ENCODE measurements at regions not wholly inside any gene's neighbourhood (a gene's known extent, or its start where the extent isn't known, plus 50 kb on each side); places are given as distances from the start of the nearest gene placed in this dataset.
"Not testable (repeated sequence)": the region's sequence is repeated elsewhere in the genome, so short reads cannot be mapped to it uniquely, and the experiment has no call there.

DNA sequence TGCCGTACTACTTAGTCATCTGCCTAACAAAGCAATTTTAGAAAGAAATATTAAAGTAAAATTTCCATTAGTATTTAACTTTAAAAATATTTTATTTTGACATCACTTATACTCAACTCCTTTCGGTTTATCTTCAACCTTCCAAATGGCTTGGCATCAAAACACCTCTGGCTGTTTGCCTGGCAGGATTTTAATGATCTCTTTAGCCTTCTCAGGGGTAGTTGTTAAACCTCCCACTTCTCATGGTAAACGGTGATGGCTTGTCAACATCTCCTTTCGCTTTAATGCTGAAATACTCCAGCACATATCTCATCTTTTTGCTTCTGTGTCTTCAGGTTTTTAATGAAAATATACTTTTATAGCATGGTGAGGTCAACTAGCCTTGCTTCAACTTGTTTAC is 747.1 kb downstream of the CETN3 start:
- no peak for DNase-seq

DNA sequence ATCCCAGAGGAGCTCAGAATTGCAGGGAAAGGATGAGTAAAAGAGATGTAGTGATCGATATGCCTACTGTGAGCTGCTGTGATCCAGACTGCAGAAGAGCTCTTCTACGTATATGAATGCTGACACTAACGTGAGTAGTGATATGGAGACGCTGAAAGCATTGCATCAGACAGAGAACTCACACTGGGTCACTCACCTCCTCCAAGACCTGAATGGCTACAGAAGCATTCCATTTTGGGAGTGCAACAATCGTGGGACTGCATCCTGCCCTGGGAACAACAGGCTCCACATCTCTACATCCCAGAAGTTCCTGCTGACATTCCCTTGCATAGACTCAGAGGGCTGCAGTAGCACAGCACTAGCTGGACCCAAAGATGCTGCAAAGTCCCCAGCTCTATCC is 755.9 kb upstream of the MEF2C start:
- DNase-seq = no peak

DNA sequence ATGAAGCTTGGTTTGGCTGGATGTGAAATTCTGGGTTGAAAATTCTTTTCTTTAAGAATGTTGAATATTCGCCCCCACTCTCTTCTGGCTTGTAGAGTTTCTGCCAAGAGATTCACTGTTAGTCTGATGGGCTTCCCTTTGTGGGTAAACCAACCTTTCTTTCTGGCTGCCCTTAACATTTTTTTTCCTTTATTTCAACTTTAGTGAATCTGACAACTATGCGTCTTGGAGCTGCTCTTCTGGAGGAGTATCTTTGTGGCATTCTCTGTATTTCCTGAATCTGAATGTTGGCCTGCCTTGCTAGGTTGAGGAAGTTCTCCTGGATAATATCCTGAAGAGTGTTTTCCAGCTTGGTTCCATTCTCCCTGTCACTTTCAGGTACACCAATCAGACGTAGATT is 751.2 kb upstream of the MEF2C start:
- not testable (repeated sequence) for DNase-seq

DNA sequence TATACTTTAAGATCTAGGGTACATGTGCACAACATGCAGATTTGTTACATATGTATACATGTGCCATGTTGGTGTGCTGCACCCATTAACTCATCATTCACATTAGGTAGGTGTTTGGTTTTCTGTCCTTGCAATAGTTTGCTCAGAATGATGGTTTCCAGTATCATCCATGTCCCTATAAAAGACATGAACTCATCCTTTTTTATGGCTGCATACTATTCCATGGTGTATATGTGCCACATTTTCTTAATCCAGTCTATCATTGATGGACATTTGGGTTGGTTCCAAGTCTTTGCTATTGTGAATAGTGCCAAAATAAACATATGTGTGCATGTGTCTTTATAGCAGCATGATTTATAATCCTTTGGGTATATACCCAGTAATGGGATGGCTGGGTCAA is 747.1 kb upstream of the MEF2C start:
- DNase-seq = not testable (repeated sequence)

DNA sequence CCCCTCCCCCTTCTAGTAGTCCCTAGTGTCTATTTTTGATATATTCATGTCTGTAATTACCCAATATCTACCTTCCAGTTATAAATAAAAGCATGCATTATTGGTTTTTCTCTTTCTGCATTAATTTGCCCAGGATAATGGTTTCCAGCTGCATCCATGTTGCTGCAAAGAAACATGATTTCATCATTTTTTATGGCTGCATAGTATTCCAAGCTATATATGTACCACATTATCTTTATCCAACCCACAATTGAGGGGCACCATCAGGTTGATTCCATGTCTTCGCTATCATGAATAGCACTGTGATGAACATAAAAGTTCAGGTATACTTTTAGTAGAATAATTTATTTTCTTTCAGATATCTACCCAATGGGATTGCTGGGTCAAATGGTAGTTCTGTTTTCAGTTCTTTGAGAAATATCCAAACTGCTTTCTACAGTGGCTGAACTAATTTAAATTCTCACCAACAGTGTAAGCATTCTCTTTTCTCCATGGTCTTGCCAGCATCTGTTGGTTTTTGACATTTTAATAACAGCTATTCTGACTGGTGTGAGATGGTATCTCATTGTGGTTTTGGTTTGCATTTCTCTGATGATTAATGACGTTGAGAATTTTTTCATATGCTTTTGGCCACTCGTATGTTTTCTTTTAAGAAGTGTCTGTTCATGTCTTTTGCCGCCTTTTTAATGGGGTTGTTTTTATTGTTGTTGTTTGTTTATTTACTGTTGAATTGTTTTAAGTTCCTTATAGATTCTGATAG is 746.1 kb upstream of the MEF2C start:
- DNase-seq = no peak

DNA sequence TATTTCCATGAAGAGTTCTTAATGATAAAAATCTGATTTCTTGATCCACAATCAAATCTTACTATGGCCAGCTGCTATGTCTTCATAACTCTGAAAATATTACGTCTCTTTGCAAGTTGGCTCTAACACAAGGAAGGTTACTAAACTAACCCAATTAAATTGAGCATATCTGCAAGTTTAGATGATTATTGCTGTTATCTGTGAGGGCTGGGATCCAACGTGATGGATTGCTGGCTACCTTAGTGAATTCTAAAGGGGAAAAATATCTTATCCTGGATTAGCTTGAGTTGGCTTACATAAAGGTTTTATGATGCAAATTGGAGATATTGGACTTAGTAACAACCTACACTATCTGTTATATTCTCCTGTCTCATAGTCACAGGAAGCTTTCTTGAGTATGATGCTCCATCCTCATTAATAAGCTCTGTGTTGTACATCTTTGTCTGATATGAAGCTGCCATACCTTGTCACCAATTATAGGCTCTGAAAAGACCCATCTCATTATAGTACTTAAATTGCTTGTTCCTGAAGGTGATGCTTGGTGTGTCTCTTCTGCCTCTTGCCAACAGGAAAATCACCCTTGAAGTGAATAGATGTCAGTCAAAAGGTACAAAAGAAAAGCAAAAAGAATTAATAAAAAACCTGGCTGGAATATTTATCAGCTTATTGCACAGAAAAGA is 733.0 kb upstream of the MEF2C start:
- no peak for DNase-seq

DNA sequence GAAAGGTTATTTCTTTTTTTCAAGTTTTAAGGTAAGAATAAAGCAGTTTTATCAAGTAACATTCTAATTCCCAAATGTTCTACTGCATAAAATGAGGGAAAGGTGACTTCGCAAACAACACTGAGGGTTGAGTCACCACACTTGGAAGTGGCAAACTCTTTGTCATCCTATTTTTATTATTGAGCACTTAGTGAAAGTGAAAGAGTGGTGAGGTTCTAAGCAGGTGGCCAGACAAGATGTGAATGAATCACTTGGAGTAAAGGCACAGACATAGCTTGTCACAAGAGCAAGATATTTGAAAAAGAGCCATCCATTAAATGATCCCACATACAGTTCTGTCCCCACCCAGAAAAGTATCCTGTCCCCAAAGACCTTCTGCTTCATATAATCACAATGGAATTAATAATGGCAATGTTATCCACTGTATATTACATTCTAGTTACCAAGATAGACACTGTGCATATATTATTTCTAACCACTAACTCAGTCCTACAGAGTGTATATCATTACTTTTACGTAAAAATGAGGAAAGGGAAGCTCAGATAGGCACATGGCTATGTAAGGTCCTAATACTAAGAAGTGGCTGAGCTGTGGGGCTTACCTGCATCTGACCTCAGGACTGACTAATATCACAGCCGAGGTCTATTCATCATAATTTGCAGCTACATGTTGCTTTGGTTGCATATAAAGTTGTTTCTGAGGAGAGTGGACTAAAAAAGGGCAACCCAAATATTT is 730.4 kb upstream of the MEF2C start:
- no peak for DNase-seq

DNA sequence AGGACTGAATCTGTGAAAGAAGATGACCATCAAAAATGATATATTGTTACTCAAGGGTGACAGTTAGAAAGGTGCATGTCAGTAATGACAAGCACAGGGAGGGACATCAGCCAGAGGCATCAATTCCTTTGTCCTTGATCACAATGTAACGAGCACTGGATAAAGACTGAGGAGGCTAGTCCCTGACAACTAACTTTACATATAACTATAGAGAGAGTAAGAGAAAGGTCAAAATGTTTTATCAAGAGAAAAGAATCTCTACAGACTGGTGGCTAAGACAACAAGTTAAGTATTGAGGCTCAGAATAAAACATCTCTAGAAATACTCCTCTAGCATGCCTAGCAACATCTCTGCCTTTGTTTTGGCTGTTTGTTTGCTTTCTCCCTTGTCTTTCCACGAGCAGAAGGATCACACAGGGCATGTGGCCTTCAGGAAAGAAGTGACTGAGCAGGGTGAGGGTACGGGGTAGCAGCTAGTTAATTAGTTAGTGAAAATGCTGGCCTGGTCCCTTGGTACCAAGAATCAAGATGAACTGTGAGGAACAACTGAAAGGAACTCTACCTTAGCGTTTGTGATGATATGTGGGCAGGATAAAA is 724.1 kb upstream of the MEF2C start:
- DNase-seq = no peak

DNA sequence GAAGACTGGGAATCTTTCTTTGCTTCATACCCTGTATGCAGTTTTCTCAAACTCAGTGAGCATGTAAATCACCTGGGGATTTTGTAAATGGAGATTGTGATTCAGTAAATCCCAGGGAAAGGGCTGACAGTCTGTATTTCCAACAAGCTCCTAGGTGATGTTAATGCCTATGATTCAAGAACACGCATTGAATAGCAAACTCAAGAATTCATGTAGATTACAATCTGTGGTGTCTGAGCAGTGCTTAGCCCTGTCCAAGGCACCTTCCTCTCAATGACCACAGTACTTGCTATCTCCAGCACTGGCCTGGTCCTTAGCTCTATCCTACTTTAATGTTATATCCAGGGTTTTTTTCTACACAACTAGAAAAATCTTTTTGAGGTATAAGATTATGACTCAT is 721.4 kb upstream of the MEF2C start:
- DNase-seq = no peak

DNA sequence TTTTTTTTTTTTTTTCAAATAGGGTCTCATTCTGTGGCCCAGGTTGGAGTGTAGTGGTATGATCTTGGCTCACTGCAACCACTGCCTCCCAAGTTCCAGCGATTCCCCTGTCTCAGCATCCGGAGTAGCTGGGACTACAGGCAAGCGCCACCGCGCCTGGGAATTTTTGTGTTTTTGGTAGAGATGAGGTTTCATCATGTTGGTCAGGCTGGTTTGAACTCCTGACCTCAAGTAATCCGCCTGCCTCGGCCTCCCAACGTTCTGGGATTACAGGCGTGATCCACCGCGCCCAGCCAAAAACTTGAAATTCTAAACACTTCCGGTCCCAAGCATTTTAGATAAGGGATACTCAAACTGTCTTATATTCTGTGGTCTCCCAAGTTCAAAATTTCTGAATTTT is 718.9 kb upstream of the MEF2C start:
- DNase-seq = no peak

DNA sequence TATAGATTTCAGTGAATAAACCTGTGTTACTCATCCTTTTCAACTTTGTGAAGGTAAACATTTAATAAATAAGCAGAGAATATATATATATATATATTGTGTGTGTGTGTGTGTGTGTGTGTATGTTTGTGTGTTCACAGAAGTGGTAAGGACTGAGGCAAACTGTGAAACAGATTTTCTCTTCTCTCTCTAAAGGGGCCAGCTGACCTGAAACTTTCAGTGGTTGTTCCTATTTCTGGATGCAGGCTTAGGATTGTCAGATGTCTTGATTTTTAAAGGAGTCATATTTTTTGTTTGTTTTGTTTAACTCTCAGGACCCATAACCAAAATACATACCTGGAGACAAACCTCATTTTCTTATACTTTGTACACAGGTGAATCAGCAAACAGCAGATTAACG is 714.9 kb upstream of the MEF2C start:
- no peak for DNase-seq

DNA sequence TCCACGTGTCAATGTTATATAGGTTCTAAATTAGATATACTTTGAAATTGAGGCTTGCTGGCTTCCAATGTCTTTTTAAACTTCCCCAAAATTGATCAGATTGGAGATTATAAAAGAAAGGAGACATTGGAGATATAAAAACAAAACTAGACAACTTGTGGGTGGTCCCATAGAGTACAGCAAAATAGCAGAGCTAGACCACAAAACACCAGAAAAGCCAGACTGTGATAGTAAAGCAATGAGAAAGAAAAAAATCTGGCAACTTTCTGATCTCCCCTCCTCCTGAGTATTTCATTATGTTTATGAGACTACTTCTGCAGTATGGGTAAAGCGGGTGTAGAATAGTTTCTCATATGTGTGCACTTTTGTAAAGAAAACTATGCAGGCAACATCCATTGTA is 713.8 kb upstream of the MEF2C start:
- no peak for DNase-seq

DNA sequence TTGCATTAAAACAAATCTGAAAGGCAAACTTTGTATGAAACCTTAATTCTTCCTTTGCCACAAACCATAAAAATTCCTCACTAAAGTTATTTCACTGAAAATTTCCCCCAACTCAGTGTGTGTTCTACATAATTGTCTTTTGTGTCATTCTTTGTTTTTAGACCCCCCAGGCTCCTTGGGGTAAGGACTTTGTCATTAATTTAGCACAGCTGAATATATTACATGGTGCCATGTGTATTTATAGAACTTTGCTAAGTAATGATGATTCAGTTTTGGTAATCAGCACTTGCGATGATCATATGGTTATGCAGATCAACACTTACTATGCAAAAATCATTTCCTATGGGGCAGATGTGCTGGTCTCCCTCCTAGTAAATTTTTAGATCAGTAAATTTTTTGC is 712.1 kb upstream of the MEF2C start:
- no peak for DNase-seq

DNA sequence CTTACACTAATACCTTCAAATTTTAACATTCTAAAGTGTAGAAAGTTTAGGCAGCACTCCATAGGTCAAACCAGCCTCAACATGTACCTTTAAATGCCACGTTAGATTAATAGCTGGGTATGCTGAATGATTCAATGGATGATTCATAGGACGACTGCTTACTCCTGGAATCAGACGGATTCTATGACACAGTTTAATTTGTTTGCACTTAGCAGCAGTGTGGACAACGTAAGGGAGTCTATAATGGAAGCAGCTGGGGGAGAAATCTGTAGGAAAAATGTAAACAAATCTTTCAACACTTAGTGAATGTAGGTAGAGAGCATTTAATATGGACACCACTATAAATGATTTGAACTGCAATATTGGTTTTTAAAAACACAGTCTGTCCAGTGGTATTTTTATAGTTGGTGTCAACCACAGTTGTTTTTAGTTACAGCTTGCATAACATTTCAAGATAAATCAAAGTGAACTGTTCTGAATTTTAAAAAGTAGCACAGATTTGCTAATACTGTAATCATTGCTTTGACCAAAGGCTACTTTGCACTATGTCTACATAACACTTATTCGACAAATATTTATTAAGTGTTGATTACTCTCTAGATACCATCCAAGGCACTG is 701.5 kb upstream of the MEF2C start:
- no peak for DNase-seq

DNA sequence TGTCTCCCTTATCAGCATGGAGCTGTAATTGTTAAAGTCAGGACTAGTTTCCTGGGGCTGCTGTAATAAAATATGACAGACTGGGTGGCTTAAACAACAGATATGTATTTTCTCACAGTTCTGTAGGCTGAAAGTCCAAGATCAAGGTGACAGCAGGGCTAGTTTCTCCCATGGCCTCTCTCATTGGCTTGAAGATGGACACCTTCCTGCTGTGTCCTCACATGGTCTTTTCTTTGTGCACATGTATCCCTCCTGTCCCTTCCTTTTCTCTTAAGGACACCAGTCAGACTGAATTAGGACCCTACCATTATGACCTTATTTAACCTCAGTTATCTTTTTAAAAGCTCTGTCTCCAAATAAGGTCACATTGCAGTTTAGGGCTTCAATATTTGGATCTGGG is 700.5 kb upstream of the MEF2C start:
- DNase-seq = no peak

DNA sequence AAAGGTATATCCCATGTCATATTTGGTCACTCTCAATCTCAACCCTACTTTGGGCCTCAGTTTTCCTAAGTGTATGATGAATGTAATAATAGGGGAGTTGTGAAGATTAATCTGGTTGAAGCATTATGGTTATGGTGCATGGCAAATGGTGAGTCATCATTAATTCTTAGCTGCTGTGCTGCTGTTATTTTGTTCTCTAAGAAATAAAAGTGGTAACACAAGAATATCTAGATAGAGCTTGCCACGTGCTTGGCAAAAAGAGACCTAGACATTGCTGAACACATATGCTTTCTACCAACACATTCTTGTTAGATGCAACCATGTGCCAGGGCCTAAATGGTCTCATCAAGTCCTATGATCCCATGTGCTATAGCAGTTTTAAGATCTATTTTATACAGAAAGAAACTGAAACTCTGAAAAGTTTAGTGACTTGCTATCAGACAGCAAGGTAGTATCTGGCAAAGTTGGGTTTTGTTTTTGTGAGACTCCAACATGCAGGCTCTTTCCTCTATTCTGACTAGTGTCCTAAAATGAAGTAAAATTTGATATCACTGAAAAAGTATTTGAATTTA is 699.9 kb upstream of the MEF2C start:
- no peak for DNase-seq

DNA sequence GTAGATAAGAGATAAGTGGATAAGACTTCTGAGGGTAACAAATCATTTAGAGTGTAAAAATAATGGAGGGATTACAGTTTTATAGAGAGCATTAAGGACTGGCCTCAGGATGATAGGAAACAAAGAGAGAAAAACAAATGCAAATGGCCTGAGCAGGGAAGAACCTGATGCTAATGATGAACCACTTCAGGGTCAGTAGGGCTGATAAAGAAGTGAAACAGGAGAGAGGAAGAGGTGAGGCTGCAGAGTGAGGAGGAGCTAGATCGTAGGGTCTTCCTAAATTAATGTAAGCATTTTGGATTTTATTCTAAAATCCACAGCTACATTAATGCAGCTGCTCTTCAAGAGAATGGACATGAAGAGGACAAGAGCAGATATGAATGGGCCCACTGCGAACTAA is 698.0 kb upstream of the MEF2C start:
- DNase-seq = no peak

DNA sequence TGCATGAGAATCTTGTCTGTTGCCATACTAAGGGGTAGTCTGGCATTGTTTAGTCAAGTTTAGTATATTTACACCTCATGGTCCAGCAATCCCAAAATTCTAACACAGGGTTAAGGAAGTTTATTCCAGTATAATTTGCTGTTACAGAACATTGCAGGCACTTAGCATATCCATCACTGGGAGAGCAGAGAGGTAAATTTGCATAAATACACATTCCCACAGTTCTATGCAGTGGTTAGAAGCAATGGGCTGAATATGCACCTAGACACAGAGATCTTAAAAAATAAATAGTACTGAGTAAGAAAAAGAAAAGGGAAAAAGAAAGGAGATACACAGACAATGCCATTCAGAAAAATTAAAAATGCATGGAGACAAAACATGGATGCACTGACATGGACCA is 692.3 kb upstream of the MEF2C start:
- DNase-seq = no peak

DNA sequence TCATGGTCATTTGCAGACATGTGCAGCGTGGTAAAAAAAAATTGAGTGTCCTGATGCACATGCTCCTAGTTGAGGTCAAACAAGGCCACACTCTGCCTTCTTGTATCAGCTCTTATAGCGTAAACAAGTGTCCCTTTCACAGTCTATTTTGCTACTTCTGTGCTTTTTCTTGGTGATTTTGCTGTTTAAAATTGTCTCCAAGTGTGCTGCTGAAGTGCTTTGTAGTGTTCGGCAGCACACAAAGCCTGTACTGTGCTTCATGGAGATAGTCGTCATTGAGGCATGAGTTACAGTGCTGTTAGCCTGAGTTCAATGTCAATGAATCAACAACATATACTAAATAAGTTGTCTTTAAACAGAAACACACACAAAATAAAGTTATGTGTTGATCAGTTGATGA is 690.4 kb upstream of the MEF2C start:
- no peak for DNase-seq

DNA sequence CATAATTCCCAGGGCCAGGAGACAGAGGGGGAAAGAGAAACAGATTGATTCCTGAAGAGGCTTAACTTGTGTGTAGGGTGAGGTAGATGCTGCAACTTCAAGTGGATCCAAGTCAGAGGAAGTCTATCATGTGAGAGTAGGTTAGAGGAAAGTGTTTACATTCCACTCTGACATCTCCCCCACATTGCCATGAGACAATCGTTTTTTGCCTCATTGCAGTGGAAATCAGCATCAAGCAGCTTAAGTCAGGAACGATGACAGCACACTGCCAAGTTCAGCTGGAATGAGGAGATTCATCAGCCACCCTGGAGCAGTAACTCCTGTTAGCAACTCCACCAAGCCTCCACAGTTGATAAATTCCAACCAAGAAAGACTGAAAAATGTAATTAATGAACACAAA is 689.7 kb upstream of the MEF2C start:
- DNase-seq = peak; percentile 5

DNA sequence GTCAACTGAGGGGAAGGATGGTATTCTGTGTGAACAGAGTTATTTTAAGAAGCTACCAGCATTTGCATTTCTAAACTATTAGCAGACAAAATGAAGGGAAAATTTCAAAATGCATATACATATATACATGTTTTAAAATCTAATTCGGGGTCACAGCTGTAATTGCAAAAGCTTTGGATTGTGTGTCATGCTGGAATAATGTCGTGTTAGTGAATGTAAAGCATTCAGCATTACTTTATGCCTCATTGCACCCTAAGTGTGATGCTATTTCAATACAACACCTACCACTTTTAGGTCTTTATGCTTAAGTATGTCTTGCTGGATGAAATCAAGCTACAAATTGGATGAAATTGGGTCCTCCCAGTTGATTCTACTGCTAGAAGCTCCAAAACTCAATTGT is 687.6 kb upstream of the MEF2C start:
- no peak for DNase-seq

DNA sequence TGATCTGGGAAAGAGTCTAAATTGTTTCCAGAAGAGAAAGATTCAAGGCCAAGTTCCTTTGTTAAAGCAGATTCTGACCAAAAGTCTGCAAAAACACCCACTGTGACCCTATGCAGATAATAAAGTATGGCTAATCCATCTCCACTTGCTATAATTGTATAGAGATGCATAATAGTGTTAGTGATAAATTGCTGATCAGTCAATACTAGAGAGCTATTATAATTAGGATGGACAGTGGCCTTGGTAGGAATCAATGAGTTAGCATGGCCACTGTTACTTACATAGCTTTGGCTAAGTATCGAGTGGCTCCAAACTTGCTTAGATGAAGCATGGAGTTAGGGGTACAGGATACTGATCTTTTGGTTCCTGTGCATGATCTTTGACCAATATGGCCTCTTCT is 683.4 kb upstream of the MEF2C start:
- DNase-seq = no peak

Measured in renal pelvis (tissue), 1 donor.